GM20000 (cell line): ENCODE measurements at regions not wholly inside any gene's neighbourhood (a gene's known extent, or its start where the extent isn't known, plus 50 kb on each side); places are given as distances from the start of the nearest gene placed in this dataset.
"Not testable (repeated sequence)": the region's sequence is repeated elsewhere in the genome, so short reads cannot be mapped to it uniquely, and the experiment has no call there.

ENCODE experiments used
- DNase-seq: peaks from one replicate; pipeline ENCODE4 v3.0.0; 2012; ENCODE audit warnings: low spot score
- TF ChIP-seq, protein P1 (sequence below): IDR thresholded peaks from 2 replicates; pipeline ENCODE4 v1.5.1; 2012; ENCODE audit warnings: mild to moderate bottlenecking, control low read depth; ENCODE audit errors: extremely low read depth, missing control alignments

DNA sequence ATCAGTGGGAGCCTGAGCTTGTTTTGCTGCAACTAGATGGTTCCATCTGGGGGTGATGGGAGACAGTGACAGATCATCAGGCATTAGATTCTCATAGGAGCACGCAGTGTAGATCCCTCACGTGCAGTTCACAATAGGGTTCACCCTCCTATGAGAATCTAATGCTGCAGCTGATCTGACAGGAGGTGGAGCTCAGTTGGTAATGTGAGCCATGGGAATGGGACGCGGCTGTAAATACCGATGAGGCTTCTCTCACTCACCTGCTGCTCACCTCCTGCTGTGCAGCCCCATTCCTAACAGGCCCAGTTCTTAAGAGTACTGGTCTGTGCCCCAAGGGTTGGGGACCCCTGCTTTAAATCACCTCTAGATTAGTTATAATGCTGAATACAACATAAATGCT is 137.5 kb upstream of the PLEKHM1 start:
- TF ChIP-seq, protein P1, sequence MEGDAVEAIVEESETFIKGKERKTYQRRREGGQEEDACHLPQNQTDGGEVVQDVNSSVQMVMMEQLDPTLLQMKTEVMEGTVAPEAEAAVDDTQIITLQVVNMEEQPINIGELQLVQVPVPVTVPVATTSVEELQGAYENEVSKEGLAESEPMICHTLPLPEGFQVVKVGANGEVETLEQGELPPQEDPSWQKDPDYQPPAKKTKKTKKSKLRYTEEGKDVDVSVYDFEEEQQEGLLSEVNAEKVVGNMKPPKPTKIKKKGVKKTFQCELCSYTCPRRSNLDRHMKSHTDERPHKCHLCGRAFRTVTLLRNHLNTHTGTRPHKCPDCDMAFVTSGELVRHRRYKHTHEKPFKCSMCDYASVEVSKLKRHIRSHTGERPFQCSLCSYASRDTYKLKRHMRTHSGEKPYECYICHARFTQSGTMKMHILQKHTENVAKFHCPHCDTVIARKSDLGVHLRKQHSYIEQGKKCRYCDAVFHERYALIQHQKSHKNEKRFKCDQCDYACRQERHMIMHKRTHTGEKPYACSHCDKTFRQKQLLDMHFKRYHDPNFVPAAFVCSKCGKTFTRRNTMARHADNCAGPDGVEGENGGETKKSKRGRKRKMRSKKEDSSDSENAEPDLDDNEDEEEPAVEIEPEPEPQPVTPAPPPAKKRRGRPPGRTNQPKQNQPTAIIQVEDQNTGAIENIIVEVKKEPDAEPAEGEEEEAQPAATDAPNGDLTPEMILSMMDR, result no peak
- DNase-seq, result no peak

DNA sequence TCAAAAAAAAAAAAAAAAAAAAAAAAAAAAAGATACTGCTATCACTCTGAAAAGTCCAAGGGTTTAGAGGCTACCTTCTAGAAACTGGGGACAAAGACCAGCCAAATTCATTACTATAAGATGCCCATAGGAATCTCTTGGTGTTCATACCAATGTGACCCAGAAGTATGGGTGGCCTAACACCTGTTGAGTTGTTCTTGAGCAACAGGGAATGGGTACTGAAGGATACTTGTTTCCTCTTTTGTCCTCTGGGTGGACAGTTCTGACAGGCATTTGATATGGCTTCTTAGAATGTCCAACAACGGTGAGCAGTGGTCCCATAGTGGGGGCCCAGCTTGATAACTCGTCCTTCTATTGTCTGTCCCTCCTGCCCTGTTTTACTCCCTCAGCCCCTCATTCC is 141.4 kb upstream of the PLEKHM1 start:
- TF ChIP-seq, protein P1, result no peak
- no peak for DNase-seq

DNA sequence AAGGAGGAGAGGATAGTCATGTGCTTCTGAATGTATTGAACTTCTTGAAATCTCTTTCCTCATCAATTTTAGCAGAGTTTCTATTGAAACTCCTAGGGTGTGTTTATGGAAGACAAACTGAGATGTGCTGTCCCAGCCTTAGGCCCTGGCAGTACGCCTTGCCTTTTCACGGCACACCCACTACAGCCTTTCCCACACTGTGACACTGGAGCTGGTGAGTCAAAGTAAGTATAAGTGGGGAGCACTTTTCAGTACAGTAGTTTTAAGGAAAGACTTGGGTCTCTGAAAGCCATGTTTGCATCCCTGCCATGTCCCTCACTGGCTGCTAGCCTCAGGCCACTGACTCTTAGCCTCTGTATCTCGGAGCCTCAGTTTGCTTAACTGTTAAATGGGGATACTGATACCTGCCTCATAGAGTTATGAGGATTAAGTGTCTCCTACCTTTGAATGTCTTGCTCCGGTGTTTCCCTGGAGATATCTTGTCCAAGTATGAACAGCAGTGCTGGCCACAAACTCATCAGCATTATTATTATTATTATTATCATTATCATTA is 144.7 kb upstream of the CRHR1 start:
- DNase-seq, result no peak
- TF ChIP-seq, protein P1, result no peak

DNA sequence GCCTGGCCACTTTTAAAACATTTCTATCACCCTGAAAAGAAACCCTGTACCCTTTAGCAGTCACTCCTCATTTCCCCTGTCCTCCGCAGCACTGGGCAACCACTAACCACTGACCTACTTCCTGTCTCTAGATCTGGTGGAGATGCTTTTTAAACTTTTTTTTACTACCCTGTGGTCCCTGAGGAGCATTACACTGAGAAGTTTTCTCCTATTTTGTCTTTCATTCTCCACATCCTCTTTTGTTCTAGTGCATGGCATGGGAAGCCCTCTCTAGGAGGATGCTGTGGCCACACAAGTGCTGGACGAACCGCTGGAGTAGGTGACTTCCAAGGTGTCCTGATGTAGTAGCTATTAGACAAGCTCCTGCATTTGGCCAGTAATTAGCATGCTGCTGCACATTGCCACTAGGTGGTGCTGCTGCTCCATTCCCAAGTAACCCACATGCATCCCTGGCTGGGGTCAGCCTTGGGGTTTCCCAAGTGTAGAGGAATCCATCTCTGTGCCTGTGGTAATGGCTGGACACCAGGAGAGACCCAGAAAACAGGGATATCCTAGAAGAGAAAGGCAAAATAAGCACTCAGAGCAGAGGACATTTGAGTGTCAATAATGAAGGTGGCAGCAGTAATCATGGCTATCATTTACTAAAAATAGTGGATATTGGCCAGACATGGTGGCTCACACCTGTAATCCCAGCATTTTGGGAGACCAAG is 143.8 kb upstream of the CRHR1 start:
- TF ChIP-seq, protein P1, result peak; percentile 97
- peak; percentile 65 for DNase-seq

DNA sequence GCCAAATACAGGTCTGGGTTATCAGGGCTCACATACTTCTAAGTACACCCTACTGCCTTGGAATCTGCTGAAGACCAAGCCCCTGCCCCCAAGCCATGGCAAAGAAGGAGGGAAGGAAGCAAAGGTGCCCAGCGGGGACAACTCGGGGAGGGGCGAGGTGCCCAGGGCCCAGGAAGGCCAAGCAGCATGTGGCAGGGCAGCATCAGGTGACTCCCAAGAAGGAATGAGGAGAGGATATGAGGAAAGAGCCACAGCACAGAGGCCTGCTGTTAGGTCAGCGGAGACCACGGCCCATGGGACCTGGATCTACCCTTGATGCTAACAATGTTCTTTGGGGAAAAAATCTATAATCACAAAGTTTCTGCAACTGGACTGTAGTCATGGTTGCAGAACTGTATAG is 142.6 kb upstream of the CRHR1 start:
- no peak for DNase-seq
- TF ChIP-seq, protein P1, result no peak

DNA sequence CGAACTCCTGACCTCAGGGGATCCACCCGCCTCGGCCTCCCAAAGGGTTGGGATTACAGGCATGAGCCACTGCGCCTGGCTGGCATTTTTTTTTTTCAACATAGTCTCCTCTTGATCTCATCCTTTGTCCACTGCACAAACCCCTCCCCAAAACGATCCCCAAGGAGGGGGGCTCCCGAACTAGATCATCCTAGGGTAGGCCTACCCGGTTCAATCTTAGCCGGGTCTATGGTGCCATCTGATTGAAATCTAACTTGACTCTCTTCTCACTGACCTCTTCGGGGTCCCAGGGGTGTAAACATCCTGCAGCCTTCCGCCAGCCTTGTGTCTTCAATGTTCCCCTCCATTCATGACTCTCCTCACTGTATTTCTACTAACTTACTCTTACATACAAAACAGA is 140.5 kb upstream of the CRHR1 start:
- no peak for DNase-seq
- TF ChIP-seq, protein P1, result no peak

DNA sequence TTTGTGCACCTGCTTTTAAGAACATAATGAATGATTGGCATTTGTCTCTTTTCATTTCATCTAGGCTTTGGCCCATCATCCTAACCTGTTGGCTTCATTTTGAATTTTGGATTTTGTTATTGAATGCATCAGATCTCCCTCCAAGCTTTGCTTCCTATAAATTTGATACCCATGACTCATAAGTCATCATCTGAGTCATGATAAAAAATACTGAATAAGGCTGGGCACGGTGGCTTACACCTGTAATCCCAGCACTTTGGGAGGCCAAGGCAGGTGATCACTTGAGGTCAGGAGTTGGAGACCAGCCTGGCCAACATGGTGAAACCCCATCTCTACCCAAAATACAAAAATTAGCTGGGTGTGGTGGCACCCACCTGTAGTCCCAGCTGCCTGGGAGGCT is 139.5 kb upstream of the CRHR1 start:
- not testable (repeated sequence) for DNase-seq

DNA sequence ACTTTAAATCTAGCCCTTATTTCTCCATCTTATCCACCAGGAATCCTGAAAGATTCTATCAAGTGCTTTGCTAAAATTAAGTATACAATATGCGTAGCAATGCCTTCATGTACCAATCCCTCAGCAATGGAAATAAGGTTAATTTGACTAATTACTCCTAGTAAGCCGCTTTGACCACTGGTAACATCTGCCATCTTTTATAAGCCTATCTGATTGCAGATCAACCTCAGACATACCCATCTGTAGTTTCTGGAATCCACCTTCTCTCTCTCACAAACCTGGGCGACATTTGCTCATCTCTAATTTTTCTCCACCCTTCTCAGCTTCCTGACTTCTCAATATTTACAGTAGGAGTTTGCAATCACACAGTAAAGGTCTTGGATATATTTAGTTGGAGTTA is 138.8 kb upstream of the CRHR1 start:
- TF ChIP-seq, protein P1, result no peak
- DNase-seq, result no peak
